NCI-H2081 (cell line): ENCODE measurements at regions not wholly inside any gene's neighbourhood (a gene's known extent, or its start where the extent isn't known, plus 50 kb on each side); places are given as distances from the start of the nearest gene placed in this dataset.
"Not testable (repeated sequence)": the region's sequence is repeated elsewhere in the genome, so short reads cannot be mapped to it uniquely, and the experiment has no call there.

Source experiments
- DNase-seq, 2 experiments: peaks; one replicate each; lab custom pipeline; 2025; lab: John Stamatoyannopoulos, UW

DNA sequence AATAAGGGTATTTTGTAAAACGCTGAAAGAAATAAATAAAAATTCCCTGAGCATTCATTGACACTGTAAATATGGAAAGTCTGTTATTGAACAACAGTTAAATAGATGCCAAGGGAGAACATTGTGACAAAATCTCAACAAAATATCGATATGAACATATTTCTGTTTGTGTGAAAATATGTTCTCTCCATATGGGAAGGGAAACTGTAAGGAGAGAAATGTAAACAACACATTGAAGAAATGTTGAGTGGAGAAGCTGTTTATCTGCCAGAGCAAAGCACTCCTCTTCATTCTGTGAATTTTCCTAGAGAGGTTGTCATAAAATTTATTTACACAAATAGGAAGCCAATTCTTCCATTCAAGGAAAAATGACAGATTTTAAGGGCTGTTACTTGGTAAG, 57.1 kb upstream of the EOMES start:
- no peak for DNase-seq

DNA sequence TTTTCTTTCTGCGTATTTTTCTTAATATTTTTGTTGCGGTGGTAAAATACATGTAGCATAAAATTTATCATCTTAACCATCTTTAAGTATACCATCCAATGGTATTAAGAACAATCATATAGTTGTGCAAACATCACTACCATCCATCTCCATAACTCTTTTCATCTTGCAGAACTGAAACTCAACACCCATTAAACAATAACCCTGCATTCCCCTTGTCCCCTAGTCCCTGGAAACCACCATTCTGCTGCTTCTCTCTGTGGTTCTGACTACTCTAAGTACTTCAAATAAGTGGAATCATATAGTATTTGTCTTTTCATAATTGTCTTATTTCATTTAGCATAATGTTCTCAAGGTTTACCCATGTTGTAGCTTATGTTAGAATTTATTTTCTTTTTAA, 67.3 kb upstream of the EOMES start:
- DNase-seq, result no peak

DNA sequence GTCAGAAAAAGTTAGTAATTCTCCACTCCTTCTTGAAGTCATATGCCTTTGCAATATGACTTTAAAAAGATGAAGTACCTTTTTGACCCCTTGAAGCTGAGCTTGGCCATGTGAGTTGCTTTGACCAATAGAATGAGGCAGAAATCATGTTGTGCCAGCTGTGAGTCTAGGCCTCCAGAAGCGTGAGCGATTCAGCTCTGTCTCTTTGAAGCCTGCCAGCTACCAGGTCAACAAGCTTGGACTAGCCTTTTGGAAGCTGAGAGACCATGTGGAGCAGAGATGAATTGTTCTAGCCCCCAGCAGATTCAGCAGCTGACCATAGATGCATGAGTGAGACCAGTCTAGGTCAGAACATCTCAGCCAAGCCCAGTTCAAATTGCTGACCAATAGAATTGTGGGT, 69.8 kb upstream of the EOMES start:
- no peak for DNase-seq

DNA sequence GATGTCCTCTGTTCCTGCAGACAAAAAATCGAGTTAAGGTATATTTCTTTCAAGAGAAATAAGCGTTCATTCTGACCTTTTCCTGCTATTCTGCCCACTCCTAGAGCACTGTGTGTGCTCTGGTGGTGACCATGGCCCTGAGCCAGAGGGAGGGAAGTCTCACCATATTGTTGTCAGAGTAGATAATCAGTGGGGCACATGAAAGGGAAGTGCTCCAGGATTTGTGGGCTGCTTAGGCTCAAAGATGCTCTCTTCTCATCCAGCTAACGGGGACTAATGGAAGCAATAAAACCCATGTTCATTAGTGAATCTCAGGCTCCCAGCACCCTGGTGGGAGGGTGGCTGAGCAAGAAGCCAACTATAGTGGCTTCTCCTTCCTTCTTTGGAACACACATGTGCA, 70.7 kb upstream of the EOMES start:
- DNase-seq, result peak in 1 of 2 experiments; percentile 0

DNA sequence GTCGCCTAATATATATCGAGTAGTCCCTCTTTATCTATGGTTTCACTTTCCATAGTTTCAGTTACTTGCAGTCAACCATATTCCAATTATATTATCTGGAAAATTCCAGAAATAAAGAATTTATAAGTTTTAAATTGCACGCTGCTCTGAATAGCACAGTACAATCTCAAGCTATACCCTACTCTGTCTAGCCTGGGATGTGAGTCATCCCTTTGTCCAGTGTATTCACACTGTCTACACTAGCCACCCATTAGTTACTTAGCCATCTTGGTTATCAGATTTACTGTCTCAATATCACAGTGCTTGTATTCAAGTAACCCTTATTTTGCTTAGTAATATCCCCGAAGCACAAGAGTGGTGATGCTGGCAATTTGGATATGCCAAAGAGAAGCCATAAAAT, 72.1 kb upstream of the EOMES start:
- no peak for DNase-seq

DNA sequence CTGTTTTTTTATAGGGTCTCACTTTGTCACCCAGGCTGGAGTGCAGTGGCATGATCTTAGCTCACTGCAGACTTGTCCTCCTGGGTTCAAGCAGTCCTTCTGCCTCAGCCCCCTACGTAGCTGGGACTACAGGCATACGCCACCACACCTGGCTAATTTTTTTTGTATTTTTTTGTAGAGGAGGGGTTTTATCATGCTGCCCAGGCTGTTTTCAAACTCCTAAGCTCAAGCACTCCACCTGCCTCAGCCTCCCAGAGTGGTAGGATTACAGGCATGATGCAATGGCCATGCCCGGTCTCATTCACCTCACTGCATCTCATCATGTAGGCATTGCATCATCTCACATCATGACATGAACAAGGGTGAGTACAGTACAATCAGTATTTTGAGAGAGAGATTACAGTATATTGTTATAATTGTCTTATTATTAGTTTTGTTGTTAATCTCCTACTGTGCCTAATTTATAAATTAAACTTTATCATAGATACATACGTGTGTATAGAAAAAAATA, 74.3 kb upstream of the EOMES start:
- no peak for DNase-seq

DNA sequence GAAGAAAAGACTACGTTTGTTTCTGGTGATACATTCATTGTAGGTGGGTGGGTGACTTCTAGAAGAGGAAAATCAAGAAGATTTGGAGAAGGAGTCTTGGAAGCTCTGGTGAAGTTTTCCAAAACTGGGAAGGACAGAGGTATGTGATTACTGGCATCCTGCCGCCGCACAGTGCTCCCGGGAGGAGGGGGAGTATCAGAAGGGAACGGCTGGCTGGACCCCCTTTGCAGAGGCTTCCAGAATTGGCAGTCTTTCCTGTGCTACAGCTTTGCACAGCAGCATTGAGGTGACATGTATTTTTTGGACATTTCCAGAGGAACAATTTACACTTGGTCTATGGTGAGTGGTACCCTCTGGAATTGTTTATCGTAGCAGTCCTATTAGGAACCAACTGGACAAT, 75.7 kb upstream of the EOMES start:
- DNase-seq, result no peak

DNA sequence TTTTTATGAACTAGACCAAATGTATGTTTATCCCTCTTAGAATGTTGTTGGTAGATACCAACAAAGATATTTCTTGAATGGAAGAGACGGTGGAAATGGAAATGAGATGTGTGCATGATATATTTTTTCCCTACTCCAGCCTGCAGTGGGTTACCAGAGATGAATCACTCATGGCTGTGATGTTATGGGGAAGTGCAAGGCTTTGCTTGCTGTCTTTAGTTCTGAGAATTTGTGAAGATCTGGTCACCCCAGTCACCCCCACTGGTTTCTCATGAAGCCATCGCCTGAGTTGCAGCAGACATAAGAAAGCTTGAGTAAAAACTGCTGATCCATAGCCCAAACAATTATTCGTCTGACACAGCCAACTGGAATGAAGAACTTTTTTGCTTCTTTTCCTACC, 78.1 kb upstream of the EOMES start:
- DNase-seq, result no peak

DNA sequence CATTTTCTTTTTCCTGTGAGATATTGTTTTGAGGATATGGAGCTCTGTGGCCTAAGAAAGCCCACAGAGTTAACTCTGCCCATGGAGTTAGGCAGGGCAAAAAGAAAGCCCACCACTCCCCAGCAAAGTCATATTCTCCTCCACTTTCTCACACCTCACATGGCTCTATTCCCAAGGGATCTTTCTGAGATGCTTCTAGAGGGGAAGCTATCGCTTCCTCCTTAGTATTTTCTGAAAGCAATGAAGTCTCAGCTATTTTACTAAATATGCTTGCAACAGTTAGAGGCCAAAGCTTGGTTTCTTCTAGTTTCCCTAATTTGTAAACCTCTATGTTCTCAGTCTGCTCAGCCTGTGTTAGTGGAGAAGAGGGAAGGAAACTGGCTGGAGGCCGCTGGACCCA, 80.3 kb upstream of the EOMES start:
- DNase-seq, result no peak

DNA sequence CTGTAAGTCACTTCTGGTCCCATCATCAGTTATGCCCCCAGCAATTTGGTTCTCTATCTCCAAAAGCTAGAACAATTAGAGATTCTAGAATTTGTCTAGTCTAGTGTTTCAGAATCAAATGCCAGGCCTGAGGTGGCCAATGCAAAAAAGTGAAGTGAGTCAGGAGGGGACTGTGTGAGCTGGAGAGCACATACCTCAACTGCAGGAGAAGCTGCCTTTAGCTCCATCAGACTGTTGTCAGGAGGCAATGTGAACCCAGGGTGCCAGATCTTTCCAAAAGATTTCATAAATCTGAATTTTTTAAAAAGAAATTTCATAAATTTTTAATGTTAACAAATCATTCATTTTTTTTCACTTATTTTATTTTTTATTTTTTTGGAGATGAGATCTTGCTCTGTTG, 80.7 kb upstream of the EOMES start:
- DNase-seq, result no peak

DNA sequence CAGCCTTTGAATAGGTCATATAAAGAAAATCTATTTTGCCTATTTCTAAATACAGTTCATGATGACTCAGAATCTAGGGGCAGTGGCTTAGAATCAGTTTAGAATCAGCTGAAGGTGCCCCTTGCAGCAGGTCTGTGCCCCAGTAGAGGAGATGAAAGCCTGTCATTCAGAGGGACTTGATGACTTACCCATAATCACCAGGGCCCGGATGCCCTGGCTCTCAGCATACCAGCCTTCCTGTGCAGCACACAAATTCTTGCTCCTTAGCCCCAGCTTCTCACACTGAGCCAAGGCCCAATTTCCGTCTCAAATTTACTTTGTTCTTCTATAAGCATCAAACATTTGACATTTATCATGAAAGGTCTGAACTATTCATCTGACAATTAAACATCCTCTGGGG, 83.2 kb upstream of the EOMES start:
- DNase-seq, result no peak

DNA sequence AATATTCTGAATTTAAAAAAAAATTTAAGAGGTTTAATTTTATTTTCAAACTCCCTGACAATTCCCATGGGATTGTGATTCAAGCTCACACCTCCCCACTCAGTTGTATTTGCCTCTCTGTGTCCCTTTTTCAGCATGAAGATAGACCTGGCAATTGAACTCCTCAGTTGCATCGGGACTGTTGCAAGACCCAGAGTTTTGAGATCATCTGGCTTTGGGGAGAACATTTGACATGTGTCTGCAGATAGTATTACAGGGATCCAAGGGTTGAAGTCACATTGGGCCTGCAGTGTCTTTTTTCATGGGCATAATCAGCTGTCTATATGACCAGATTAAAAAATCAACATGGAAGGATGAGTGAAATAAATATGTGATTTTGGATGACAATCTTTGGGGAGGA, 91.1 kb upstream of the EOMES start:
- DNase-seq, result no peak

DNA sequence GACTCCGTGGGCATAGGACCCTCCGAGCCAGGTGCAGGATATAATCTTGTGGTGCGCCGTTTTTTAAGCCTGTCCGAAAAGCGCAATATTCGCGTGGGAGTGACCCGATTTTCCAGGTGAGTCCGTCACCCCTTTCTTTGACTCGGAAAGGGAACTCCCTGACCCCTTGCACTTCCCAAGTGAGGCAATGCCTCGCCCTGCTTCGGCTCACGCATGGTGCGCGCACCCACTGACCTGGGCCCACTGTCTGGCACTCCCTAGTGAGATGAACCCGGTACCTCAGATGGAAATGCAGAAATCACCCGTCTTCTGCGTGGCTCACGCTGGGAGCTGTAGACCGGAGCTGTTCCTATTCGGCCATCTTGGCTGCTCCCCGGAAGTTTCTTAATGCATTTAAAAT, 99.5 kb upstream of the EOMES start:
- DNase-seq, result not testable (repeated sequence)

DNA sequence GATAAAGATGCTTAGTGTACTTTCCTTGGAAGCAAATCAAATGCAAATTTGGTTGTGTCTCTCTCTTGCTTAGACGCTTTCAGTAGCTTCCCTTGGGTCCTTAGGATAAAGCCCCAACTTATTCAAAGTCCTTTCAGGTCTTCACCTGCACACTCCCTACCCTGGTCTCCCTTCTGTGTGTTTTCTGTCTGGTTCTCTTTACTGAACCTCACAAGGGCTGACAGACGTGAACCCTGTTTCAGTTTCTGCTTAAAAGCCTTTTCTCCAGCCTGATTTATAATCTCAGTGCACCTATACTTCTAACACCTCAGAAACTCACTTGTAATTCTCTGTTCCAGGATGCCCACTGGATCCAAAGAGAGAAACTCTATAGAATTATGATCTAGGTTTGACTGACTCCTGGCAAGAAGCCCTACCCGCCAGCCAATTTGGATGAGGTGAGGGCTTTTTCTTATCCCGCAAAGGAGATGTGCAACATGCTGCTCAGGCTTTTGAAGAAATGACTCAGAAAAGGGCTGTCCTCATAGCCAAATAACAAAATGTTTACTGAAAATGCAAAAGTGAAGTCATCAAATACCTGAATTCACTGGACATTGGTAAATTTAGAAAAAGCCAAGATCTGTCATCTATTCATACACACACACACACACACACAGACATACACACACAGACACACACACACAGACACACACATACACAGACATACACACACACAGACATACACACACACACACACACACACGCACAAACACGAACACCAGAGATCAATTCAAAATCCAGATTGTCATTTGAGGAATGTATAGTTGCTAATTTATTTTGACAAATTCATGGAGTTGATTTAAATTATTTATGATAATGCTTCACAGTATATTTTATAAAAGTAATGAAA, 102.4 kb upstream of the EOMES start:
- DNase-seq, result no peak

DNA sequence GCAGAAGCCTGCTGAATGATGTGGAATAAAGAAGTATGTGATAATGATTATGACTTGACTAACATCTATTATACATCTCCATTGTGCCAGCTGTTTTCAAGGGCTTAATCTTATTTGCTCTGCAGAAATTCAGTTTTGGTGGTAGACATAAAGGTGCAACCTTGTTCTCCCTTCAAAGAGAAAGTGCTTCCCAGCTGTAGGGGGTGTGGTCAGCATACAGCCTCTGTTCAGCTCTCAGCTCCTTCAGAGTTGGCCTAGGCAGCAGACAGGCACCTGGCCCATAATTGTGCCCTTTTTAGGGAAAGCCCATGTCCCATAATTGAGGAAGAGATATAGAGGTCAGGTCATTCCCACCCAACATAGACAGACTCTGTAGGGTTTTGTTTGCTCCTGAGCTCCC, 104.3 kb upstream of the EOMES start:
- no peak for DNase-seq

DNA sequence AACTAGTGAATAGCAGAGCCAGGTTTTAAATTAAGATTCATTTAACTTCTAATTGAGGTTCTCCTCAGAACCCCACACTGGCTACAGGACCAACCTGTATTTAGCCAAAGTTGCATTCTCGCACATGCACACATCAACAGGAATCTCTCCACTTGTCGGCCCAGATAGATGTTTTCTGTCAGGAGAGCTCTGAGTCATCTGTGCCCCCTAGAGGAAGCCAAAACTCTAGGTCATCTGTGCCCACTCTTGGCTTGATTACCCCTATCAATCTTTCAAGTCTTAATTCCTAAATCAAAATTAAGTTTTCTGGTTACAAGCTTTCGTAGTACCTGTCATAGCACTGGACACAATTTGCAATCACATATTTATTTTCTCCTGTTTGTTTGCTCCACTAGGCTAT, 104.9 kb upstream of the EOMES start:
- no peak for DNase-seq

DNA sequence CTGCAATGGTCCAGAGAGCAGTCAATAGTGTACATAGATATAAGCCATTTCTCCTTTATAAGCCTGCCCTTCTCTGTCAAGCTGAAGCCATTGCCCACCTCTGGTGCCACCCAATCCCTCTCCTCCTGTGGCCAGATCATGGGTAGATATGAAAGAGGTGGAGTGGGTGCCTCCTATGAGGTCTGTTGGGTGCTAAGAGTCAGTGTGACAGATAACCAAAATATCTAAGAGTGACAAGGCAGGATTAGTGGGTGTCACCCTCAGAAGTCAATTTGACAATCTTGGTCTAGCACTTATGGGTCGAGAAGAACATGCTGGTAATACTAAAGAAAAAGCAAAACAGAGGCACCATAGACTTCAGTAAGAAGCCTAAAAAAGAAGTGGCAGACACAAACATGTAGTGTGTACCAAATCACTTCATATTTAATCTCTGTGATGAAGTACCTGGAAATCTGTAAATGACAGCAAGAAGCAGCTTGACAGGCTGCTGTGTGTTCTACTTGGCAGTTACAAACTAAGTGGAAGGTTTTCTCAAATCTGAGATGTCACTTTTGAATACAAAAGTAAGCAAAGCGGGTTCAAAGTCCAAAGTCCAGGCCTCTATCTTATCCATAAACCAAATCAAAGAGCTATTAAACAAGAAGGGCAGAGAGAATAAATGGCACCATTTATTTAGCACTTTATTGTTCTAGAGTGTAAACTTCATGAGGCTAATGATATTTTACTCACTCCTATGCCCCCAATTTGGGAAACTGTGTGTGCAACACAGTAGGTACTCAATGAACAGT, 118.9 kb upstream of the EOMES start:
- DNase-seq, result no peak

DNA sequence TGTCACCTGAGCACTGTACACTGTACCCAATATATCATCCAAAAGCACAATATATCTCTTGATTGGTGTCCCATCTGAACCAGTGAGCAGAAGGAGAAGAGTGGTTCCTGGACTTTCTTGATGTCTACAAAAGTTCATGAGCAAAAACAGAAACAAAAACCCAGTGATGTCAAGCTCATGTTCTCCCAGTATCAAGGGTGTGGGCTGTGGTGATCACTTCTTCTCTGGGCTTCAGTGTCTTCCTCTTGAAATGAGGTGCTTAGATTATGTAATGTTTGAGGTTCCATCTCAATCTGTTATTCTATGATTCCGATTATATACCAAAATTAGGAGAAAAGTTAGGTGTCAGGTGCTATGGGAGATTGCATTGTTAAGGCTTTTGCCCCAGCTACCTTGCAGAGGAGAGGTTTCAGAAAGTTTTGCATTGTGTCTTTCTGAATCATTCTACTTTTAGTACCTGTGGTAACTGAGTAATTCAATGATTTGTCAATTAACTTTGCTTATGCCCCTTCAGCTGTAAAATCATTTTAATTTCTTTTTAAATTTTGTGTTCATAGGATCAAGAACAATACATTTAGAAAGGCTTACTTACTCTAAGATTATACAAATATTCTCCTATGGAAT, 122.0 kb upstream of the EOMES start:
- DNase-seq, result no peak

DNA sequence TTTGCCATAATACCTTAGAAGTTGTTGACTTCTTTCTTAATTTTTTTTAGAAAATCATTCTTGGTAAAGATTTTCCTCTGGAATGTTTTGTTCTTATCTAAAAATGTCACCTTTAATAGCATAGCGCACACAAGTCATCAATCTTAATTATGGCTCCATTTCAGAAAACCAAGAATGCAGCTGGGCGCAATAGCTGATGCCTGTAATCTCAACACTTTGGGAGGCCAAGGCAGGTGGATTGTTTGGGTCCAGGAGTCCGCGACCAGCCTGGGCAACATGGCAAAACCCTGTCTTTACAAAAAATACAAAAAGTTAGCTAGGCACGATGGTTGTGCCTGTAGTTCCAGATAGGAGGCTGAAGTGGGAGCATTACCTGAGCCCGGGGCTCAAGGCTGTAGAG, 125.6 kb upstream of the EOMES start:
- no peak for DNase-seq

DNA sequence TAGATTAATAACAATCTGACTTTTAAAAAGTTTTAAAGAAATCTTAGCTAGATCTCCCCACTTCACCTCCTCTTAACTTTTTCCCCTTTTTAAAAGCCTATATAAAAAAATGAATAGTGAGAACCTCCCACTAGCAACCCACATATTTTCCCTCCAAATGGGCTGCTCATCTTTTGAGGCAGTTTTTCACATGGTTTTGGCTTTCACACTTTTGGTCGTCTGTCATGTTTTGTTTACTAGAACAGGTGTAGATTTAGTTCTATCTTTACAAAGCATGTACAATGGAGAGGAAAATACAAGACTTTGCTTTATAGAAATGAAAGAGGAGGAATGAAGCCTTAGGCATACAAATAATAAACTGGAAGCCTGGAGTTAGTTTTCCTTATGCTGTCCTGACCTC, 126.7 kb upstream of the EOMES start:
- DNase-seq, result no peak

DNA sequence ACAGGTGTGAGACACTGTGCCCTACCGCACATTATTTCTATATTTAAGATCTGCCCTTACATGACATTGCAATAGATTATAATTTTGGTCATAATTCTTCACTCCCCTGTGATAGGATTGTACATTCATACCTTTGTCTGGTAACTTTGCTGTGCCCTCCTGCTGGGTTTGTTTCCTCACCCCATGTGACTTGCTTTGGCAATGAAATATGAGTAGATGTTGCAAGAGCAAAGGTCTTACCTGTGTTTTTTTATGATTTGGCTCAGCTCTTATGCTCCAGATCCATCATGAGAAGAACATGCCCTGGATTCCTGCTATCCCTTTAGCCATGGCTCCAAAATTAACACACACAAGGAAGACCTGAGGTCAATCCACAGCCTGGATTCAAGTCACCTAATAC, 137.7 kb upstream of the EOMES start:
- no peak for DNase-seq
